ENCODE measurements at regions not wholly inside any gene's neighbourhood (a gene's known extent, or its start where the extent isn't known, plus 50 kb on each side); places are given as distances from the start of the nearest gene placed in this dataset.
"Not testable (repeated sequence)": the region's sequence is repeated elsewhere in the genome, so short reads cannot be mapped to it uniquely, and the experiment has no call there.

GRCh38 chr14:83873669-83874068 lies 1656.3 kb upstream of the FLRT2 start:
- no peaks in the 10 kb centered on the region for H3K27me3 ChIP-seq (ENCODE audit: insufficient read depth, low read length)
- H3K36me3 ChIP-seq (ENCODE audit: insufficient read depth, low read length), result no peaks in the 10 kb centered on the region
- no peak overlapping the region for H3K4me3 ChIP-seq (ENCODE audit: low read depth, low read length)
- no peak overlapping the region for H2AFZ ChIP-seq (ENCODE audit: low read length, unreplicated experiment)
- no peaks in the 10 kb centered on the region for H3K4me1 ChIP-seq (ENCODE audit: control insufficient read depth, insufficient read depth, low read length, unreplicated experiment)
- H3K27ac ChIP-seq (ENCODE audit: low read depth, low read length), result no peak overlapping the region
- no peaks in the 10 kb centered on the region for H3K79me2 ChIP-seq (ENCODE audit: control insufficient read depth, insufficient read depth, low read length, unreplicated experiment)

DNA sequence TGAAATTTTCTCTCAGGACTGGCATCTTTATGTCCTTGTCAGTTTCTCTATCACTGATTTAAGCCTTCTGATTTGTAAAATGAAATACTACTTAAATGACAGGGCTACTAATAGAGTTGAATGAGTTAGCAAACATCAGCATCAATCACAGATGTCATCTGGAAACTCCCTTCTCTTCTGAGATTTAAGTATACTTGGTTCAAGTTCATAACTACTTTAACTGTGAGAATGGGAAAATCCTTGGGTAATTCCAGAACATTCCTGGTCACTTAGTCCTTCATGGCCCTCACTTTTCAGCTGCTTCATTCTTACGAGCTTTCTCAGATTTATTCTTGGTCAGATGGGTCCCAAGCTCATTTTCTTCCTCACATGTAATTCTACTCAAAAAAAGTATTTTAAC lies 1655.3 kb upstream of the FLRT2 start:
- Histone ChIP-seq H3K27ac (ENCODE audit: low read depth, low read length) (no peak overlapping the region), H3K4me3 (ENCODE audit: low read depth, low read length) (no peak overlapping the region)

GRCh38 chr14:83883732-83884131 lies 1646.2 kb upstream of the FLRT2 start:
- no peaks in the 10 kb centered on the region for H3K36me3 ChIP-seq (ENCODE audit: insufficient read depth, low read length)
- no peaks in the 10 kb centered on the region for H3K27me3 ChIP-seq (ENCODE audit: insufficient read depth, low read length)
- H3K27ac ChIP-seq (ENCODE audit: low read depth, low read length), result no peak overlapping the region
- H2AFZ ChIP-seq (ENCODE audit: low read length, unreplicated experiment), result no peak overlapping the region
- H3K4me3 ChIP-seq (ENCODE audit: low read depth, low read length), result no peak overlapping the region
- no peaks in the 10 kb centered on the region for H3K79me2 ChIP-seq (ENCODE audit: control insufficient read depth, insufficient read depth, low read length, unreplicated experiment)
- H3K4me1 ChIP-seq (ENCODE audit: control insufficient read depth, insufficient read depth, low read length, unreplicated experiment), result no peaks in the 10 kb centered on the region

More for the DNA sequence above, 1655.3 kb upstream of the FLRT2 start:
- no peaks in the 10 kb centered on the region for H3K27me3 ChIP-seq (ENCODE audit: insufficient read depth, low read length)
- H3K36me3 ChIP-seq (ENCODE audit: insufficient read depth, low read length), result no peaks in the 10 kb centered on the region
- no peak overlapping the region for H2AFZ ChIP-seq (ENCODE audit: low read length, unreplicated experiment)
- H3K79me2 ChIP-seq (ENCODE audit: control insufficient read depth, insufficient read depth, low read length, unreplicated experiment), result no peaks in the 10 kb centered on the region
- no peaks in the 10 kb centered on the region for H3K4me1 ChIP-seq (ENCODE audit: control insufficient read depth, insufficient read depth, low read length, unreplicated experiment)

- Histone ChIP-seq H3K4me3 (ENCODE audit: low read depth, low read length) (no peak overlapping the region), H3K27me3 (ENCODE audit: insufficient read depth, low read length) (no peaks in the 10 kb centered on the region), H3K79me2 (ENCODE audit: control insufficient read depth, insufficient read depth, low read length, unreplicated experiment) (no peaks in the 10 kb centered on the region), H3K27ac (ENCODE audit: low read depth, low read length) (no peak overlapping the region), H3K4me1 (ENCODE audit: control insufficient read depth, insufficient read depth, low read length, unreplicated experiment) (no peaks in the 10 kb centered on the region), H2AFZ (ENCODE audit: low read length, unreplicated experiment) (no peak overlapping the region), H3K36me3 (ENCODE audit: insufficient read depth, low read length) (no peaks in the 10 kb centered on the region)
Observed at GRCh38 chr14:83885837-83886293, 1644.1 kb upstream of the FLRT2 start.

DNA sequence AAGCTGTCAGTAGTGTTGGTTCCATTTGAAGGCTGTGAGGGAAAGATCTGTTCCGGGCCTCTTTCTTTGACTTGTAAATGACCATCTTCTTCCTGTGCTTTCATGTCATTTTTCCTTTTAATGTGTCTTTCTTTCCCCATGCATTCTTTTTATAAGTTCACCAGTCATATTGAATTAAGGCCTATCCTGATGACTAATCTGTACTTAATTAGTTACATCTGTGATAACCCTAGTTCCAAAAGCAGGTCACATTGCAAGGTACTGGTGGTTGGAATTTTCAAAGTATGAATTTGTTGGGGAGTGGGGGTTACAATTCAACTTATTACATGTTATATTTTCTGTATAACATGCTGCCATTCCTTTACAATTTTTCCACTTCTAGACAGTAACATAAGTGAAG lies 1642.1 kb upstream of the FLRT2 start:
- no peaks in the 10 kb centered on the region for H3K4me1 ChIP-seq (ENCODE audit: control insufficient read depth, insufficient read depth, low read length, unreplicated experiment)
- H3K4me3 ChIP-seq (ENCODE audit: low read depth, low read length), result no peak overlapping the region
- H3K27me3 ChIP-seq (ENCODE audit: insufficient read depth, low read length), result no peaks in the 10 kb centered on the region
- no peak overlapping the region for H3K27ac ChIP-seq (ENCODE audit: low read depth, low read length)
- H3K36me3 ChIP-seq (ENCODE audit: insufficient read depth, low read length), result no peaks in the 10 kb centered on the region
- no peaks in the 10 kb centered on the region for H3K79me2 ChIP-seq (ENCODE audit: control insufficient read depth, insufficient read depth, low read length, unreplicated experiment)
- H2AFZ ChIP-seq (ENCODE audit: low read length, unreplicated experiment), result no peak overlapping the region

DNA sequence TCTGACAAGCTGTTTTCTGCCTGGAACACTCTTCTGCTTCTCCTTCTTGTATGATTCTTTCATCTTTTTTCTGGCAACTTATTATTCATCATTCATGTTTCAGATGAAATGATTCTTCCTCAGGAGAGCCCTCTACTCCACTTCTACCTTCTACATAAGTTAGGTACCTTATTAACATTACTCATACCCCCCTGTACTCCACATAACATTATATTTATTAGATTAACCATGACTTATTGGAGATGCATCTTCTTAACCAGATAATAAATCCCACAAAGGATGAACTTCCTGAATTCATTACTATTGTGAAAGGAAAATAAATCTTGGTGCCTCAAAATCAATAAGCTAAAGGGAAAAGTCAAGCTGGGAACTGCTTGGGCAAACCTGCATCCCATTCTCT lies 1636.5 kb upstream of the FLRT2 start:
- H2AFZ ChIP-seq (ENCODE audit: low read length, unreplicated experiment), result no peak overlapping the region
- no peaks in the 10 kb centered on the region for H3K36me3 ChIP-seq (ENCODE audit: insufficient read depth, low read length)
- no peaks in the 10 kb centered on the region for H3K4me1 ChIP-seq (ENCODE audit: control insufficient read depth, insufficient read depth, low read length, unreplicated experiment)
- no peaks in the 10 kb centered on the region for H3K79me2 ChIP-seq (ENCODE audit: control insufficient read depth, insufficient read depth, low read length, unreplicated experiment)
- no peak overlapping the region for H3K4me3 ChIP-seq (ENCODE audit: low read depth, low read length)
- H3K27me3 ChIP-seq (ENCODE audit: insufficient read depth, low read length), result no peaks in the 10 kb centered on the region
- H3K27ac ChIP-seq (ENCODE audit: low read depth, low read length), result no peak overlapping the region

GRCh38 chr14:83894568-83894967 lies 1635.4 kb upstream of the FLRT2 start:
- Histone ChIP-seq H3K36me3 (ENCODE audit: insufficient read depth, low read length) (no peaks in the 10 kb centered on the region), H3K27me3 (ENCODE audit: insufficient read depth, low read length) (no peaks in the 10 kb centered on the region), H2AFZ (ENCODE audit: low read length, unreplicated experiment) (no peak overlapping the region), H3K79me2 (ENCODE audit: control insufficient read depth, insufficient read depth, low read length, unreplicated experiment) (no peaks in the 10 kb centered on the region), H3K4me3 (ENCODE audit: low read depth, low read length) (no peak overlapping the region), H3K4me1 (ENCODE audit: control insufficient read depth, insufficient read depth, low read length, unreplicated experiment) (no peaks in the 10 kb centered on the region), H3K27ac (ENCODE audit: low read depth, low read length) (no peak overlapping the region)

DNA sequence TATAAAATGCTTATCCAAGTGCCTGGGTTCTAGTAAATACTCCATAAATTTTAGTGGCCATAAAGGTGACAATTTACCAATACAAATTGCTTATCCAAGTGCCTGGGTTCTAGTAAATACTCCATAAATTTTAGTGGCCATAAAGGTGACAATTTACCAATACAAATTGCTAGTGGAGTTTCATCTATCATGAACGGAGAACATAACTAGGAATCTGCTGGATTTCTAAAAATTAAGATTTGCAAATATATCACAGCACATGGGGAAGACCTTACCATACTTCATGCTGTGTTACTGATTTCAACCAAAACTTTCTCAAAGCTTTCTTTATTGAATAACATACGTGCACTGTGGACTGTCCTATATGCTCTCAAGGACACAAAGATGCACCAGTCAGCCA lies 1631.4 kb upstream of the FLRT2 start:
- not testable (repeated sequence) for H3K27ac ChIP-seq (ENCODE audit: low read depth, low read length)

GRCh38 chr14:83899706-83900105 lies 1630.2 kb upstream of the FLRT2 start:
- Histone ChIP-seq H3K4me3 (ENCODE audit: low read depth, low read length) (no peak overlapping the region), H3K79me2 (ENCODE audit: control insufficient read depth, insufficient read depth, low read length, unreplicated experiment) (no peaks in the 10 kb centered on the region), H2AFZ (ENCODE audit: low read length, unreplicated experiment) (no peak overlapping the region), H3K36me3 (ENCODE audit: insufficient read depth, low read length) (no peaks in the 10 kb centered on the region), H3K4me1 (ENCODE audit: control insufficient read depth, insufficient read depth, low read length, unreplicated experiment) (no peaks in the 10 kb centered on the region), H3K27me3 (ENCODE audit: insufficient read depth, low read length) (no peaks in the 10 kb centered on the region), H3K27ac (ENCODE audit: low read depth, low read length) (no peak overlapping the region)

More for the DNA sequence above, 1631.4 kb upstream of the FLRT2 start:
- not testable (repeated sequence) for H2AFZ ChIP-seq (ENCODE audit: low read length, unreplicated experiment); H3K27me3 ChIP-seq (ENCODE audit: insufficient read depth, low read length); H3K4me3 ChIP-seq (ENCODE audit: low read depth, low read length); H3K4me1 ChIP-seq (ENCODE audit: control insufficient read depth, insufficient read depth, low read length, unreplicated experiment); H3K79me2 ChIP-seq (ENCODE audit: control insufficient read depth, insufficient read depth, low read length, unreplicated experiment); H3K36me3 ChIP-seq (ENCODE audit: insufficient read depth, low read length)

GRCh38 chr14:83905157-83905556 lies 1624.8 kb upstream of the FLRT2 start:
- H3K79me2 ChIP-seq (ENCODE audit: control insufficient read depth, insufficient read depth, low read length, unreplicated experiment), result no peaks in the 10 kb centered on the region
- H3K27me3 ChIP-seq (ENCODE audit: insufficient read depth, low read length), result no peaks in the 10 kb centered on the region
- no peaks in the 10 kb centered on the region for H3K4me1 ChIP-seq (ENCODE audit: control insufficient read depth, insufficient read depth, low read length, unreplicated experiment)
- H3K27ac ChIP-seq (ENCODE audit: low read depth, low read length), result no peak overlapping the region
- H3K4me3 ChIP-seq (ENCODE audit: low read depth, low read length), result no peak overlapping the region
- H2AFZ ChIP-seq (ENCODE audit: low read length, unreplicated experiment), result no peak overlapping the region
- H3K36me3 ChIP-seq (ENCODE audit: insufficient read depth, low read length), result no peaks in the 10 kb centered on the region

DNA sequence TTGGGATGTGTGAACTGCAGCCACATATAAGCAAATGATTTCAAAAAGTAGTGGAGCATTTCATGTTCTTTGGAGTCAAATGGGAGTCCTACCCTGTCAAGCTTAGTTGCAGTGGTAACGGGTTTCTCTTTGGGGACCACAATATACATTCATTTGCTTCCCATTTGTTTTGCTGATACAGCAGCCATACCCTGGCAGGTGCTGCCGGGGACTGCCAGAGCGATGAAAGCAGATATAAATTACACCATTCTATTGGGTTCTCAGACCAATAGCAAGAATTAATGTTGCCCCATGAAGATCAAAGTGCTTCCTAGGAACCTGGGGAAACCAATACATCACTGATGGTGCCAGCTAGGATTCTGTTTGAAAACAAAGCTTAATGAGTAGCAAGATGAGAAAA lies 1621.5 kb upstream of the FLRT2 start:
- no peaks in the 10 kb centered on the region for H3K27me3 ChIP-seq (ENCODE audit: insufficient read depth, low read length)
- H2AFZ ChIP-seq (ENCODE audit: low read length, unreplicated experiment), result no peak overlapping the region
- no peak overlapping the region for H3K27ac ChIP-seq (ENCODE audit: low read depth, low read length)
- no peaks in the 10 kb centered on the region for H3K79me2 ChIP-seq (ENCODE audit: control insufficient read depth, insufficient read depth, low read length, unreplicated experiment)
- H3K4me3 ChIP-seq (ENCODE audit: low read depth, low read length), result no peak overlapping the region
- H3K36me3 ChIP-seq (ENCODE audit: insufficient read depth, low read length), result no peaks in the 10 kb centered on the region
- H3K4me1 ChIP-seq (ENCODE audit: control insufficient read depth, insufficient read depth, low read length, unreplicated experiment), result no peaks in the 10 kb centered on the region

Data from ACC112 (cell line).